Neuronal stem cell (in vitro differentiated cells): ENCODE measurements at regions not wholly inside any gene's neighbourhood (a gene's known extent, or its start where the extent isn't known, plus 50 kb on each side); places are given as distances from the start of the nearest gene placed in this dataset.

Source experiments
- DNase-seq: peaks from one replicate; pipeline ENCODE4 v3.0.0-alpha.2; 2013; ENCODE audit warnings: low spot score
- H2AFZ ChIP-seq: one replicate; pipeline ENCODE4 v1.6.1; 2013; ENCODE audit warnings: mild to moderate bottlenecking, low read length, inconsistent platforms
- H2AK5ac ChIP-seq: 2 replicates; pipeline ENCODE4 v1.6.1; 2013; ENCODE audit warnings: low read depth, mild to moderate bottlenecking, inconsistent platforms, low read length, moderate library complexity, mixed read lengths
- H2BK120ac ChIP-seq: 2 replicates; pipeline ENCODE4 v1.6.1; 2013; ENCODE audit warnings: low read depth, mild to moderate bottlenecking, inconsistent platforms, low read length, moderate library complexity, mixed read lengths
- H2BK12ac ChIP-seq: one replicate; pipeline ENCODE4 v1.6.1; 2013; ENCODE audit warnings: low read length, inconsistent platforms
- H2BK15ac ChIP-seq: 2 replicates; pipeline ENCODE4 v1.6.1; 2013; ENCODE audit warnings: mild to moderate bottlenecking, low read length, inconsistent platforms, mixed read lengths
- H2BK5ac ChIP-seq: one replicate; pipeline ENCODE4 v1.6.1; 2013; ENCODE audit warnings: inconsistent platforms, mild to moderate bottlenecking, low read length, moderate library complexity
- H3K14ac ChIP-seq: one replicate; pipeline ENCODE4 v1.6.1; 2013; ENCODE audit warnings: low read length, inconsistent platforms
- H3K18ac ChIP-seq: 2 replicates; pipeline ENCODE4 v1.6.1; 2013; ENCODE audit warnings: low read length, inconsistent platforms
- H3K23ac ChIP-seq: 2 replicates; pipeline ENCODE4 v1.6.1; 2013; ENCODE audit warnings: low read depth, mild to moderate bottlenecking, mixed read lengths, low read length, inconsistent platforms; ENCODE audit not compliant: poor library complexity
- H3K27ac ChIP-seq: replicated peaks from 3 replicates; pipeline ENCODE4 v1.5.1; 2013; ENCODE audit warnings: low read length, inconsistent platforms
- H3K27me3 ChIP-seq, 3 experiments: 2 replicates each; pipeline ENCODE4 v1.6.1; 2013; ENCODE audit warnings: low read length in 3 of 3, mild to moderate bottlenecking in 2 of 3, inconsistent platforms in 1 of 3, low read depth in 1 of 3, mixed read lengths in 1 of 3, moderate library complexity in 1 of 3; ENCODE audit not compliant: control insufficient read depth in 3 of 3, insufficient read depth in 3 of 3
- H3K36me3 ChIP-seq, 2 donors: replicated peaks in 1 of 2; 2 replicates each; pipeline ENCODE4 v1.6.1; 2013; ENCODE audit warnings: low read length in 2 of 2; ENCODE audit not compliant: control insufficient read depth in 2 of 2, insufficient read depth in 2 of 2
- H3K4ac ChIP-seq: 2 replicates; pipeline ENCODE4 v1.6.1; 2013; ENCODE audit warnings: inconsistent platforms, mild to moderate bottlenecking, low read length, moderate library complexity
- H3K4me1 ChIP-seq, 2 donors: 1 replicate in 1 of 2; 2 replicates in 1 of 2; pipeline ENCODE4 v1.6.1; 2013; ENCODE audit warnings: low read length in 2 of 2, low read depth in 1 of 2; ENCODE audit not compliant: control insufficient read depth in 2 of 2, insufficient read depth in 1 of 2
- H3K4me2 ChIP-seq: one replicate; pipeline ENCODE4 v1.6.1; 2013; ENCODE audit warnings: mild to moderate bottlenecking, low read length, inconsistent platforms; ENCODE audit not compliant: insufficient read depth, poor library complexity, severe bottlenecking
- H3K4me3 ChIP-seq, 2 donors: 2 replicates each; pipeline ENCODE4 v1.5.1; 2013; ENCODE audit warnings: low read length in 2 of 2, mild to moderate bottlenecking in 2 of 2, inconsistent platforms in 1 of 2, moderate library complexity in 1 of 2
- H3K79me1 ChIP-seq: one replicate; pipeline ENCODE4 v1.6.1; 2013; ENCODE audit warnings: low read depth, mild to moderate bottlenecking, inconsistent platforms, low read length, moderate library complexity
- H3K9ac ChIP-seq: one replicate; pipeline ENCODE4 v1.6.1; 2013; ENCODE audit warnings: mild to moderate bottlenecking, low read depth, low read length, inconsistent platforms; ENCODE audit not compliant: poor library complexity
- H3K9me3 ChIP-seq, 2 donors: replicated peaks in 1 of 2; 2 replicates each; pipeline versions ENCODE3 to v1.6.1; 2013; ENCODE audit warnings: low read length in 2 of 2, mild to moderate bottlenecking in 2 of 2, inconsistent platforms in 1 of 2, low read depth in 1 of 2, mixed read lengths in 1 of 2, moderate library complexity in 1 of 2; ENCODE audit not compliant: control insufficient read depth in 2 of 2, insufficient read depth in 1 of 2
- H4K8ac ChIP-seq: one replicate; pipeline ENCODE4 v1.6.1; 2013; ENCODE audit warnings: low read depth, mild to moderate bottlenecking, inconsistent platforms, low read length, moderate library complexity
- H4K91ac ChIP-seq: one replicate; pipeline ENCODE4 v1.6.1; 2013; ENCODE audit warnings: low read length, low read depth, mild to moderate bottlenecking, inconsistent platforms; ENCODE audit not compliant: poor library complexity
- WGBS, 2 donors: extraction: QIAGEN DNeasy Blood & Tissue Kit; methylation state at CpG; one replicate each; pipeline ENCODE4 v1.1.7; 2013; ENCODE audit warnings: missing lambda C conversion rate in 2 of 2, mixed read lengths in 1 of 2; ENCODE audit not compliant: insufficient read length in 2 of 2, insufficient replicate concordance in 1 of 2; ENCODE audit errors: extremely low coverage in 2 of 2; 5-methylcytosine and 5-hydroxymethylcytosine counted together

DNA sequence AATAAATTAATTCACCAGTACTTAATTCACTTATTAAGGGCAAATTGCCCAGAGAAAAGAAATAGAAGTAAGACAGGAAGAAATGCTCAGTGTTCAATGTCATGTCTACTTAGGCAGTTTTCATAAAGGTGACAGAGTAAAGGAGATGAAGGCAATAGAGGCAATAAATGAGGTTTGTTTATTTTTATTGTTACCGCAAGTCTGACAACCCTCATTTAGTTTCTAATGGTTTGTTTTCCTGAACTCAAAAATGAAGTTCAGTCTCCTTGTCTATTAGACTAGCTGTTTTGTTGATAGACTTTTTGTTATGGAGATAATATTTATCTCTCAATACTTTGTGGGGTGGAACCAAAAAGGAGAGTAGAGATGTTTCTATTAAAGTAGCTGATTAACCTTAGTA lies 258.3 kb downstream of the C3orf38 start:
- Histone ChIP-seq H2AK5ac (no peak overlapping the region), H3K4me2 (no peak overlapping the region), H3K4me1 (no peaks in the 10 kb centered on the region), H2AFZ (no peak overlapping the region), H3K27me3 (no peaks in the 10 kb centered on the region), H3K9ac (no peak overlapping the region), H4K91ac (no peak overlapping the region), H3K14ac (no peak overlapping the region), H2BK5ac (no peak overlapping the region), H2BK12ac (no peak overlapping the region), H3K36me3 (no peaks in the 10 kb centered on the region), H3K23ac (no peak overlapping the region), H3K9me3 (no peaks in the 10 kb centered on the region), H3K79me1 (no peaks in the 10 kb centered on the region), H4K8ac (no peak overlapping the region), H3K4me3 (no peak overlapping the region), H3K18ac (no peak overlapping the region), H3K27ac (no peak overlapping the region), H2BK15ac (no peak overlapping the region), H3K4ac (no peak overlapping the region), H2BK120ac (no peak overlapping the region)
- DNase-seq, result no peak
- no CpG with 5 or more reads among the region's 1 CpG for WGBS, 2 donors

DNA sequence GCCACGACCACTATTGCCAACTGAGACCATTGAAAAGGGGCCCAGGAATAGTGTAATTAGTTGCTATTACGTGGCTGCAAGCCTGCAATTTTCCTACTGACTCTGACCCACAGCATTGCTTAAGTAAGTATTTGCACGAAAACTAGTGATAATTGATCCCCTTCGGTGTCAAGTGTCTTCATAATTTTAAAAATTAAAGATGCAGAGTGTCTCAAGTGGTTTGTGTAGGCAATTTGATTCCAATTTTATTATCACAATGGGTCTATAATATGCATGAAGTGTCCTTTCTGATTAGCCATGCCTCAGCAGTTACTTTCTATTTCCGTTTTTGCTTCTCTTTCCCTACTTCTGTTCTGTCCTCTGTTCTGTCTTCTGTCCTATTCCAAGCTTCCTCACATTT lies 259.2 kb downstream of the C3orf38 start:
- Histone ChIP-seq H3K4me2 (no peak overlapping the region), H3K9me3 (no peaks in the 10 kb centered on the region), H3K27me3 (no peaks in the 10 kb centered on the region), H3K23ac (no peak overlapping the region), H2AK5ac (no peak overlapping the region), H2BK120ac (no peak overlapping the region), H3K4ac (no peak overlapping the region), H2AFZ (no peak overlapping the region), H3K36me3 (no peaks in the 10 kb centered on the region), H4K8ac (no peak overlapping the region), H3K4me3 (no peak overlapping the region), H2BK12ac (no peak overlapping the region), H3K14ac (no peak overlapping the region), H2BK5ac (no peak overlapping the region), H3K79me1 (no peaks in the 10 kb centered on the region), H3K18ac (no peak overlapping the region), H2BK15ac (no peak overlapping the region), H3K27ac (no peak overlapping the region), H4K91ac (no peak overlapping the region), H3K4me1 (no peaks in the 10 kb centered on the region), H3K9ac (no peak overlapping the region)
- DNase-seq, result no peak
- no CpG with 5 or more reads among the region's 5 CpGs for WGBS, 2 donors

DNA sequence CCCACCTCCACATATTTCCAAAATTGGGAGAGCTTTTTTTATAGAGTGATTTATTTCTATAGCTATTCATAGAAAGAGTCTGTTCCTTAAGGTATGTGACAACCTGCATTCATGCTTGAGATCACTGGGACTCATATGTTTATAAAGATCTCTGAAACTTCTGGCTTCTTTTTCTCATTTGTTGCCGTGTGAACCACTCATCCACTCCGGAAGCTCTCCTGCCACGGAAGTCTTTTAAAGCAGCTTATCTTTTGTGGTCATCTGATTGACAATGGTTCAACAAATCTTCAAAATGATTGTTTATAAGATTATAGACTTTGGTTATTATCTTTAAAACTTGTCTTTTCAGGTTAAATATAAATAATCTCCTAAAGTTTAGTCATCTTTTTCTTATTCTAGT lies 260.5 kb downstream of the C3orf38 start:
- no peaks in the 10 kb centered on the region for H3K79me1 ChIP-seq
- no peak overlapping the region for H4K8ac ChIP-seq
- H3K27me3 ChIP-seq, result no peaks in the 10 kb centered on the region
- no peak overlapping the region for H3K9ac ChIP-seq
- H3K4ac ChIP-seq, result no peak overlapping the region
- no peaks in the 10 kb centered on the region for H3K36me3 ChIP-seq
- no peaks in the 10 kb centered on the region for H3K9me3 ChIP-seq
- H3K14ac ChIP-seq, result no peak overlapping the region
- H2BK5ac ChIP-seq, result no peak overlapping the region
- H2BK12ac ChIP-seq, result no peak overlapping the region
- H3K4me2 ChIP-seq, result no peak overlapping the region
- no peak overlapping the region for H2BK120ac ChIP-seq
- no peak for DNase-seq
- no peaks in the 10 kb centered on the region for H3K4me1 ChIP-seq
- H4K91ac ChIP-seq, result no peak overlapping the region
- H3K27ac ChIP-seq, result no peak overlapping the region
- WGBS, 2 donors, result no CpG with 5 or more reads among the region's 3 CpGs
- H3K4me3 ChIP-seq, result no peak overlapping the region
- no peak overlapping the region for H2BK15ac ChIP-seq
- no peak overlapping the region for H2AK5ac ChIP-seq
- no peak overlapping the region for H3K23ac ChIP-seq
- no peak overlapping the region for H3K18ac ChIP-seq
- H2AFZ ChIP-seq, result no peak overlapping the region

GRCh38 chr3:88412346-88412745 lies 262.6 kb downstream of the C3orf38 start:
- Histone ChIP-seq H3K27me3 (no peaks in the 10 kb centered on the region), H3K4me1 (no peaks in the 10 kb centered on the region), H4K91ac (no peak overlapping the region), H2AFZ (no peak overlapping the region), H2BK12ac (no peak overlapping the region), H3K9ac (no peak overlapping the region), H3K36me3 (no peaks in the 10 kb centered on the region), H2BK120ac (no peak overlapping the region), H3K9me3 (no peaks in the 10 kb centered on the region), H3K27ac (no peak overlapping the region), H3K4me2 (no peak overlapping the region), H2AK5ac (no peak overlapping the region), H3K4ac (no peak overlapping the region), H2BK15ac (no peak overlapping the region), H3K79me1 (no peaks in the 10 kb centered on the region), H3K18ac (no peak overlapping the region), H2BK5ac (no peak overlapping the region), H3K4me3 (no peak overlapping the region), H3K23ac (no peak overlapping the region), H3K14ac (no peak overlapping the region), H4K8ac (no peak overlapping the region)
- no CpG with 5 or more reads among the region's 1 CpG for WGBS, 2 donors
- DNase-seq, result no peak
